Liver (tissue), 3 donors: ENCODE measurements at regions not wholly inside any gene's neighbourhood (a gene's known extent, or its start where the extent isn't known, plus 50 kb on each side); places are given as distances from the start of the nearest gene placed in this dataset.

ENCODE experiments used
- CTCF ChIP-seq: fragments of 150-350 bp; IDR thresholded peaks from 2 replicates; pipeline ENCODE4 v1.5.1; 2017; ENCODE audit warnings: improper control_type of control experiment, low read depth, low read length; ENCODE audit not compliant: missing input control
- JUND ChIP-seq, 2 donors: IDR thresholded peaks; 2 replicates each; pipeline ENCODE4 v1.6.1; 2016; ENCODE audit warnings: antibody characterized with exemption in 2 of 2
- MAX ChIP-seq: IDR thresholded peaks from 2 replicates; pipeline ENCODE4 v1.6.1; 2016; ENCODE audit warnings: antibody characterized with exemption
- RAD21 ChIP-seq, 2 donors: IDR thresholded peaks; 2 replicates each; pipeline ENCODE4 v1.6.1; 2016; ENCODE audit warnings: antibody characterized with exemption in 2 of 2, mild to moderate bottlenecking in 2 of 2
- donor health status: healthy.
- donor health status: healthy.

- no peak for TF ChIP-seq JUND (IDR thresholded peaks at IDR 0.05)
- no peak for TF ChIP-seq CTCF
- TF ChIP-seq RAD21 (IDR thresholded peaks at IDR 0.05): no peak
- no peak for TF ChIP-seq MAX
Measured at GRCh38 chr1:245026247-245026646, 128.5 kb upstream of the KIF26B start.
